ENCODE measurements at regions not wholly inside any gene's neighbourhood (a gene's known extent, or its start where the extent isn't known, plus 50 kb on each side); places are given as distances from the start of the nearest gene placed in this dataset.
"Not testable (repeated sequence)": the region's sequence is repeated elsewhere in the genome, so short reads cannot be mapped to it uniquely, and the experiment has no call there.

DNA sequence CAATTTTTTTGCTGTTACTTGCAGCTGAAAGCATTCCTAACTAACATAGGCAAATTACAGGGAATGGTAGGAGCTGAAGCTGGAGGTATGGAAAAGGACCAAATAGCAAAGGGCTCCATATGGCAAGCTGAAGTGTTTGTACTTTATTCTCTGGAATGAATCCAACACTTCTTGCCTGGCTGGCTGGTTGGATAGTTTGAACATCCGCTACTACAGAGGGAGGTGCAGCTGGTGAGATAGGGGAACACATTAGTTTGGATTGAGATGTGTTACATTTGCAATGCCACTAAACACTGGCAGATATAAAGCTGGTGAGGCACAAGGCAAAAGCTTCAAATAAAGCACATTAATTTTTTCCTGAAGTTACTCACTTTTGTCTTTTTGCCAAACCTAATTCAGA is 291.5 kb downstream of the SP3 start:
- ATAC-seq (no peak), DNase-seq (no peak)

DNA sequence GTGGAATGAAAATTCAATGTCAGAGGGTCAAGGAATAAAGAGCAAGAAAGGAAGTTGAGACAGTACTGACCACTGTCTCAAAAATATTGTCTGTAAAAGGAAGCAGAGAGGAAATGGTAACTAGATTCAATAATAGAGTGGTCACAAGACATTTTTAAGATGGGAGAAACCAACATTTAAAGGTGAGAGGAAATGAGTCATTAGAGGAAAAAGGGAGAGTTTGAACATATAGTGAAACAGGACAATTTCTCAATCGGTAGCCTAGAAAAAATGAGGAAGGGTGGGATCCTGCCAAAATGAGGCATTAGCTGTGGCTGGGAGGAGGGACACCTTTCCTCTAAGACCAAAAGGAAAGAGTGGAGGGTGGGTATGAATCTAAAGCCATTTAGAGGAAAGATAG is 288.5 kb downstream of the SP3 start:
- DNase-seq (no peak), ATAC-seq (no peak)

DNA sequence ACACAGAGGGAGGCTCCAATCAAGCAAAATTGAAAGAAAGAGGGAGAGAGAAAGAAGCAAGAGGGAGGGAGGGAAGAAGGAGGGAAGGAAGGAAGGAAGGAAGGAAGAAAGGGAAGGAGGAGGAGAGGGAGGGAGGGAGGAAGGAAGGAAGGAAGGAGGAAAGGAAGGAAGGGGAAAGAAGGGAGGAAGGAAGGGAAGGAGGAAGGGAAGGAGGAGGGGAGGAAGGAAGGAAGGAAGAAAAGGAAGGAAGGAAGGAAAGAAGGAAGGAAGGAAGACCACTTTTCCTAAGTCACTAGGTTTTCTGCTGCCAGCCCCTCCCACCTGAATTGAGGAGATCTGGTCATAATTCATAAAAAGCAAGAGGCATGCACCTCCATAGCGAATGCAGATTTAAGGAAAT is 287.0 kb downstream of the SP3 start:
- ATAC-seq (no peak), DNase-seq (no peak)

- DNase-seq (no peak), ATAC-seq (no peak)
Measured at GRCh38 chr2:173680574-173680973, 284.6 kb downstream of the SP3 start.

GRCh38 chr2:173681881-173682650 is 283.1 kb downstream of the SP3 start:
- DNase-seq (no peak), ATAC-seq (no peak)

- DNase-seq, result no peak
- ATAC-seq, result no peak
Measured at GRCh38 chr2:173684896-173685459, 280.2 kb downstream of the SP3 start.

GRCh38 chr2:173690349-173690748 is 274.8 kb downstream of the SP3 start:
- DNase-seq (no peak), ATAC-seq (no peak)

GRCh38 chr2:173692068-173692467 is 273.1 kb downstream of the SP3 start:
- no peak for ATAC-seq

GRCh38 chr2:173693044-173693589 is 272.1 kb downstream of the SP3 start:
- ATAC-seq, result no peak
- no peak for DNase-seq

More at GRCh38 chr2:173692068-173692467, 273.1 kb downstream of the SP3 start:
- no peak for DNase-seq

DNA sequence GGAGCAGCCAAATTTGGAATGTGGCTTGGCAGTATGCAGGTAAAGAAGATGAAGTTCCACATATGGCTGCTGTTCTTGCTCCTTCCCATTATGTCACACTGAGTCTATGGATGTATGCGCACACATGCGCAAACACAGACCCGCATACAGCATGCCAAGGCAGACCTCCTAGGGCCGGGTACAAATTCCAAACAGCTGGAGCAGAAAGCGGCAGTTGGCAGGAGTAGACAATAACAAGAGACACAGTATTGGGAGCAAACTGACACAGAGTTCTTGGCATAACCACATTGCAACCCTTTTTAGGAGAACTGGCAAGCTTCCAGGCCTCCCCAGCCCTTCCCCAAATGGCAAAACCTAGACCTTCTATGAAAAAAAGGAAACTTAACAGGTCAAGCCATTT is 268.9 kb downstream of the SP3 start:
- no peak for ATAC-seq
- no peak for DNase-seq

DNA sequence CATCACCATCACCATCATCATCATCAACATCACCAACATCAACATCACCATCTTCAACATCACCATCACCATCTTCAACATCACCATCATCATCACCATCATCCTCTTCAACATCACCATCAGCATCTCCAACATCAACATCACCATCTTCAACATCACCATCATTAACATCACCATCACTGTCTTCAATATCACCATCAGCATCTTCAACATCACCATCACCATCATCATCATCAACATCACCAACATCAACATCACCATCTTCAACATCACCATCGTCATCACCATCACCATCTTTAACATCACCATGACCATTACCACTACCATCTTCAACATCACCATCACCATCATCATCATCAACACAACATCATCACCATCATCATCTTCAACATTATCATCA is 267.2 kb downstream of the SP3 start:
- no peak for DNase-seq

GRCh38 chr2:173705656-173706055 is 259.5 kb downstream of the SP3 start:
- ATAC-seq (no peak), DNase-seq (no peak)

More for the DNA sequence above, 267.2 kb downstream of the SP3 start:
- no peak for ATAC-seq

DNA sequence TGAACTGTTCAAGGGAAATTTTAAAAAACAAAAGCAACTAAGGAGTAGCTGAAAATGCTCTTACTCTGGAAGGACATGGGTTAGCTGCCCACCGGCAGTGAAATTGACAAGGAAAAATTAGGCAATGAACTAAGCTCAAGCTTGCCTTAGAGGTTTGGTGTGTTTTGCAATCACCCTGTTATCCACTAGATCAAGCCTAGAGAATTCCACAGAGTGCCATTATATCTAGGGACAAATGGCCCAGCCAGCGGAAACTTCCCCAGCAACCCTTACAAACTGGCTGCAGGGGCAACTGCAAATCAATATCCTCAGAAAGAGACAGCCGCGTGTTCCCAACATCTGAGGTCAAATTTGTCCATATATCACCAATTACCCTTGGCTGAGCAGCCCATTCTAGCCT is 258.2 kb downstream of the SP3 start:
- ATAC-seq (no peak), DNase-seq (no peak)

- no peak for ATAC-seq
- no peak for DNase-seq
Measured at GRCh38 chr2:173708806-173709205, 256.4 kb downstream of the SP3 start.

DNA sequence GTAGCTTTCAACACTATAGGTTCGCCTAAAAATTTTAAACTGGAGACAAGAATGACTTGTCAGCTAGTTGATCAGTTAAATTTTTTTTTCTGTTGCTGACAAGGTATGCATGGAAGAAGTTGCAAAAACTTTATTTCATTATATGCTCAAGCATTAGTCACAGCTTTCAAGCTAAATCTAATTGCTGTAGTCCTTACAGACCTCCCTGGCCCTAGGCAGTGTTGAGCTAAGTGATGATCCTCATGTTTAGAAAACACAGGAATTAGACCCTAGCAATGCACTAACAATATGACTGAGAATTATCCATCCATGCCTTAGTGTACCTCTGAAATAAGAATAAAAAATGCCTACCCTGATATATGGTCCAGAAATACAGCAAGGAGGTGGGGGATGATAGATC is 253.4 kb downstream of the SP3 start:
- ATAC-seq, result no peak
- DNase-seq, result no peak

GRCh38 chr2:173713904-173714555 is 251.1 kb downstream of the SP3 start:
- no peak for ATAC-seq
- no peak for DNase-seq

- DNase-seq (no peak), ATAC-seq (no peak)
Measured at GRCh38 chr2:173715441-173715840, 249.7 kb downstream of the SP3 start.

- DNase-seq, result no peak
- ATAC-seq, result no peak
Measured at GRCh38 chr2:173716458-173717052, 248.6 kb downstream of the SP3 start.

GRCh38 chr2:173719471-173719870 is 245.7 kb downstream of the SP3 start:
- DNase-seq (no peak), ATAC-seq (no peak)

DNA sequence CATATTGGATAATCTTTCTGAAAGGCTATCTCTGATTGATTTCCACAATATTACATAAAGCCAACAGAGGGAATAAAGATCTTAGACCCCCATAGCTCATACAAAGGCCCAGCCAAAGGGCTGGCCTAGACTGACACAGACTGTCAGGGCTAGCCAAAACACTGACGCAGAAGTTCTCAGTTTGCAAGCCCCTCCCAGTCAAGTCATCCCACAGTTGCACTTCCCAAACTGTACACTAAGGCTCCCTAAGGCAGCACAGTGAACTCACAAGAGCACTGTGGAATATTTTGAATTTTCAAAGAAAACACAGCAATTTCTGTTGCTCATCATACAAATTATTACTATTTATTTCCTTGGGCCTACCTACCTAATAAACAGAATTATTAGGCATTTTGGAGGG is 244.9 kb downstream of the SP3 start:
- ATAC-seq (no peak), DNase-seq (no peak)

GRCh38 chr2:173734797-173735196 is 230.4 kb downstream of the SP3 start:
- no peak for DNase-seq
- no peak for ATAC-seq

DNA sequence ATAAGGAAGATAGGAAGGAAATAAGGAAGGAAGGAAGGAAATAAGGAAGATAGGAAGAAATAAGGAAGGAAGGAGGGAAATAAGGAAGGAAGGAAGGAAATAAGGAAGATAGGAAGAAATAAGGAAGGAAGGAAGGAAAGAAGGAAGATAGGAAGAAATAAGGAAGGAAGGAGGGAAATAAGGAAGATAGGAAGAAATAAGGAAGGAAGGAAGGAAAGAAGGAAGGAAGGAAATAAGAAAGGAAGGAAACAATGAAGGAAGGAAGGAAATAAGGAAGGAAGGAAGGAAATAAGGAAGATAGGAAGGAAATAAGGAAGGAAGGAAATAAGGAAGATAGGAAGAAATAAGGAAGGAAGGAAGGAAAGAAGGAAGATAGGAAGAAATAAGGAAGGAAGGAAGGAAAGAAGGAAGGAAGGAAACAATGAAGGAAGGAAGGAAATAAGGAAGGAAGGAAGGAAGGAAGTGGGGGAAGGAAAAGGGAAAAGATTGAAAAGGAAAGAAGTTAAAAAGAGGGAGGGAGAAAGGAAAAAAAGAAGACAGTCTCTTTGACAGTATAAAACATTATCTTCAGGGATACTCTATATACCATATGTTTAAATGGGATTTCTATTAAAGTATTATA is 227.1 kb downstream of the SP3 start:
- DNase-seq, ATAC-seq: not testable (repeated sequence)

Measured in stimulated activated naive CD8-positive, alpha-beta T cell treated with anti-CD3 and anti-CD28 coated beads, Interleukin-15, Interleukin-2, amounts not matched to agents 100 U/mL and 50 U/mL, for 24 hours (primary cell).